IMR-90 (cell line): ENCODE measurements at regions not wholly inside any gene's neighbourhood (a gene's known extent, or its start where the extent isn't known, plus 50 kb on each side); places are given as distances from the start of the nearest gene placed in this dataset.

Experiments
- ATAC-seq: fragments of 200-7000 bp; cut with Tn5 transposase; 2 replicates; pipeline ENCODE4 v1.9.1; 2020; ENCODE audit warnings: low read depth, mild to moderate bottlenecking, moderate library complexity
- BruUV-seq: library from RNA; stranded (reverse); fragments of 400-500 nt; replicated peaks from 2 replicates; lab custom pipeline; 2021; lab: Mats Ljungman, UMichigan
- CTCF ChIA-PET: fragments of 300-600 bp; formaldehyde crosslinking; extraction: SDS; loops from one replicate; lab custom pipeline; 2021; ENCODE audit warnings: antibody characterized with exemption; lab: Yijun Ruan, JAX
- POLR2A ChIA-PET: fragments of 300-600 bp; sonication (Branson Sonifier 250); formaldehyde crosslinking; loops from one replicate; lab custom pipeline; 2022; ENCODE audit warnings: antibody characterized with exemption; ENCODE audit not compliant: unreplicated experiment; lab: Charles Lee
- DNase-seq: peaks from one replicate; pipeline ENCODE4 v3.0.0; 2013
- H2AFZ ChIP-seq: replicated peaks from 2 replicates; pipeline ENCODE3; 2013; ENCODE audit warnings: low read length, mild to moderate bottlenecking; ENCODE audit not compliant: poor library complexity
- H2AK5ac ChIP-seq: 2 replicates; pipeline ENCODE4 v1.6.1; 2013; ENCODE audit warnings: low read depth, low read length, inconsistent platforms
- H2AK9ac ChIP-seq: replicated peaks from 2 replicates; pipeline ENCODE3; 2013; ENCODE audit warnings: mild to moderate bottlenecking, low read depth, low read length, moderate library complexity; ENCODE audit not compliant: poor library complexity
- H2BK120ac ChIP-seq: 2 replicates; pipeline ENCODE4 v1.6.1; 2013; ENCODE audit warnings: low read depth, low read length, inconsistent platforms
- H2BK15ac ChIP-seq: 3 replicates; pipeline ENCODE4 v1.6.1; 2013; ENCODE audit warnings: low read depth, low read length, inconsistent platforms
- H2BK20ac ChIP-seq: 2 replicates; pipeline ENCODE4 v1.6.1; 2013; ENCODE audit warnings: low read depth, mild to moderate bottlenecking, inconsistent platforms, low read length, moderate library complexity
- H2BK5ac ChIP-seq: 2 replicates; pipeline ENCODE4 v1.6.1; 2013; ENCODE audit warnings: mild to moderate bottlenecking, low read depth, low read length, inconsistent platforms; ENCODE audit not compliant: poor library complexity, severe bottlenecking
- H3K14ac ChIP-seq: replicated peaks from 2 replicates; pipeline ENCODE4 v1.6.1; 2013; ENCODE audit warnings: low read depth, low read length, inconsistent platforms
- H3K18ac ChIP-seq: 2 replicates; pipeline ENCODE4 v1.6.1; 2013; ENCODE audit warnings: low read depth, low read length, control low read depth
- H3K23ac ChIP-seq: 2 replicates; pipeline ENCODE4 v1.6.1; 2013; ENCODE audit warnings: low read depth, low read length, inconsistent platforms
- H3K27ac ChIP-seq: 2 replicates; pipeline ENCODE4 v1.5.1; 2013; ENCODE audit warnings: mild to moderate bottlenecking, control low read depth, low read length; ENCODE audit not compliant: insufficient read depth
- H3K27me3 ChIP-seq: 2 replicates; pipeline ENCODE4 v1.6.1; 2013; ENCODE audit warnings: low read length; ENCODE audit not compliant: control insufficient read depth, insufficient read depth
- H3K36me3 ChIP-seq: 2 replicates; pipeline ENCODE4 v1.6.1; 2013; ENCODE audit warnings: low read length, mixed read lengths; ENCODE audit not compliant: control insufficient read depth, insufficient read depth
- H3K4ac ChIP-seq: 2 replicates; pipeline ENCODE4 v1.6.1; 2013; ENCODE audit warnings: low read depth, low read length, inconsistent platforms
- H3K4me1 ChIP-seq: 2 replicates; pipeline ENCODE4 v1.6.1; 2013; ENCODE audit warnings: low read length, mixed read lengths; ENCODE audit not compliant: control insufficient read depth, insufficient read depth
- H3K4me2 ChIP-seq: 2 replicates; pipeline ENCODE4 v1.6.1; 2013; ENCODE audit warnings: low read depth, mild to moderate bottlenecking, control low read depth, low read length, moderate library complexity
- H3K4me3 ChIP-seq: 2 replicates; pipeline ENCODE4 v1.5.1; 2013; ENCODE audit warnings: low read depth, mild to moderate bottlenecking, control low read depth, low read length, moderate library complexity; ENCODE audit not compliant: insufficient read depth
- H3K56ac ChIP-seq: 2 replicates; pipeline ENCODE4 v1.6.1; 2013; ENCODE audit warnings: low read length, inconsistent platforms; ENCODE audit not compliant: insufficient read depth; ENCODE audit errors: extremely low read depth
- H3K79me1 ChIP-seq, 2 experiments: 2 replicates each; pipeline ENCODE4 v1.6.1; 2013; ENCODE audit warnings: low read length in 2 of 2, inconsistent platforms in 1 of 2, low read depth in 1 of 2
- H3K9ac ChIP-seq: 2 replicates; pipeline ENCODE4 v1.6.1; 2013; ENCODE audit warnings: low read depth, low read length, control low read depth
- H3K9me1 ChIP-seq: 2 replicates; pipeline ENCODE4 v1.6.1; 2013; ENCODE audit warnings: low read length, inconsistent platforms; ENCODE audit not compliant: insufficient read depth
- H3K9me3 ChIP-seq: 2 replicates; pipeline ENCODE4 v1.6.1; 2013; ENCODE audit warnings: low read length; ENCODE audit not compliant: control insufficient read depth, insufficient read depth
- H4K20me1 ChIP-seq: 2 replicates; pipeline ENCODE4 v1.6.1; 2013; ENCODE audit warnings: low read length, inconsistent platforms; ENCODE audit not compliant: insufficient read depth
- H4K5ac ChIP-seq: 2 replicates; pipeline ENCODE4 v1.6.1; 2013; ENCODE audit warnings: mild to moderate bottlenecking, low read depth, low read length, control low read depth
- H4K8ac ChIP-seq, 2 experiments: 2 replicates each; pipeline ENCODE4 v1.6.1; 2013; ENCODE audit warnings: low read depth in 2 of 2, low read length in 2 of 2, control low read depth in 1 of 2, inconsistent platforms in 1 of 2
- H4K91ac ChIP-seq: 2 replicates; pipeline ENCODE4 v1.6.1; 2013; ENCODE audit warnings: low read depth, low read length, inconsistent platforms; ENCODE audit not compliant: insufficient read depth
- CEBPB ChIP-seq: IDR thresholded peaks from 2 replicates; pipeline ENCODE4 v1.6.1; 2012; ENCODE audit warnings: low read depth, low read length, improper control_type of control experiment
- POLR2A ChIP-seq: IDR thresholded peaks from 2 replicates; pipeline ENCODE4 v1.6.1; 2012; ENCODE audit warnings: mild to moderate bottlenecking, low read depth, low read length
- SMC3 ChIP-seq: fragments of 150-350 bp; IDR thresholded peaks from 2 replicates; pipeline ENCODE4 v1.6.1; 2016; ENCODE audit warnings: low read depth, mild to moderate bottlenecking, antibody characterized with exemption, low read length, moderate library complexity
- USF2 ChIP-seq: fragments of 150-350 bp; IDR thresholded peaks from 2 replicates; pipeline ENCODE4 v1.6.1; 2017; ENCODE audit warnings: mild to moderate bottlenecking, antibody characterized with exemption, low read length, low read depth
- WGBS, 2 experiments: methylation state at CpG; one replicate each; pipeline versions ENCODE4 v1.1.5 to v1.1.7; 2013; ENCODE audit warnings: missing lambda C conversion rate in 2 of 2; ENCODE audit not compliant: insufficient read length in 1 of 2; ENCODE audit errors: extremely low coverage in 2 of 2; 5-methylcytosine and 5-hydroxymethylcytosine counted together
- dilution Hi-C: fragments of 300-500 bp; cut with HindIII; formaldehyde crosslinking; loops from one replicate; pipeline ENCODE4 v1.14.3; 2018; ENCODE audit warnings: low sequenced_read_pairs; ENCODE audit not compliant: unreplicated experiment
- in situ Hi-C: fragments of 300-500 bp; cut with MboI; formaldehyde crosslinking; loops from 3 replicates; pipeline ENCODE4 v1.14.3; 2019; ENCODE audit warnings: low sequenced_read_pairs, inconsistent platforms, mixed read lengths
- intact Hi-C: fragments of 100-400 bp; cut with micrococcal nuclease; formaldehyde crosslinking; loops from 2 replicates; pipeline ENCODE4 v1.10.0; 2022

- Histone ChIP-seq H4K8ac (peak overlapping the region; percentile 2 to 65; a peak in 3 of 4 replicates), H3K79me1 (no peaks in the 10 kb centered on the region), H3K36me3 (no peaks in the 10 kb centered on the region), H4K20me1 (no peaks in the 10 kb centered on the region), H4K5ac (peak overlapping the region; percentile 43; the same call in 1 of the 2 replicates), H3K9me1 (0 out of 2 replicates have a peak, but pooled peaks cover 5% of the 10 kb centered on the region), H2AK9ac (no peak overlapping the region), H3K23ac (no peak overlapping the region), H2BK20ac (peak overlapping the region; percentile 58; the same call in 1 of the 2 replicates), H2BK120ac (peak overlapping the region; percentile 59), H3K27ac (peak overlapping the region; percentile 28; the same call in 1 of the 2 replicates), H2BK15ac (peak overlapping the region; percentile 16; the same call in 1 of the 3 replicates), H2BK5ac (peak overlapping the region; percentile 75), H3K27me3 (no peaks in the 10 kb centered on the region), H3K4me3 (no peak overlapping the region), H3K18ac (peak overlapping the region; percentile 58; the same call in 1 of the 2 replicates), H3K14ac (peak overlapping the region; percentile 61), H2AFZ (peak overlapping the region; percentile 82), H3K56ac (no peak overlapping the region), H4K91ac (0 out of 2 replicates have a peak overlapping the region, but pooled peaks have one; percentile 5), H3K9me3 (no peaks in the 10 kb centered on the region), H3K4me1 (peaks cover 12% of the 10 kb centered on the region), H3K4ac (peak overlapping the region; percentile 62), H3K9ac (no peak overlapping the region), H2AK5ac (no peak overlapping the region), H3K4me2 (peak overlapping the region; percentile 25)
- POLR2A ChIA-PET, result no interaction called here
- 0% methylated on average over 1 of the region's 4 CpGs; no CpG with 5 or more reads in 1 of the 2 experiments for whole genome bisulfite sequencing, 2 experiments
- BruUV-seq, result no TSS peak
- ATAC-seq, result peak; percentile 66
- TF ChIP-seq CEBPB (peak; percentile 43), SMC3 (no peak), USF2 (peak; percentile 22; the same call in 1 of the 2 replicates), POLR2A (no peak)
- in situ Hi-C loops (no loop called here), intact Hi-C loops (no loop called here), dilution Hi-C loops (no loop called here)
- CTCF ChIA-PET, result interaction anchor here (0.7 to 1.2 kb wide), 3 partner anchors 14 to 39 kb away, joined by 3 to 4 read pairs (median 3); no protein-coding TSS in a partner anchor
- peak; percentile 69 for DNase-seq
Measured at GRCh38 chr1:87968197-87968955, 639.7 kb downstream of the LMO4 start.
